ENCODE measurements at regions not wholly inside any gene's neighbourhood (a gene's known extent, or its start where the extent isn't known, plus 50 kb on each side); places are given as distances from the start of the nearest gene placed in this dataset.

DNA sequence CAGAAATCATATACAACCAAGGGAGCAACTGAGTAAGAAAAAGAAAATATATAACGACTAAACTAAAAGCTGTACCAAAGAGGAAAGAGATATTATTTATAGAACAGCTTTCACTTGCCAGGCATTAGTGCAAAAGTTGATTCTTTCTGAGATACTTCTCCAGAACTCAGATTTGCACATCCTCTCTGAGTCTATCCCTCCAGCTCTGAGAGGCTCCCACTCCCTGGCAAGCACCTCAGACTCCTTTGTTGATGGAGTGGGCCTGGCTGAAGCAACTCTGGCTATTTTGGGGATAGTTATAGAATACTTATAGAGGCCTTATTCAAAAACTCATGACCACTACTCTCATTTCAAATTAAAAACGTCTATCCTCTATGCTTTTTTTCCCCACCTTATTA lies 501.6 kb upstream of the TNP1 start:
- BruUV-seq (replicated peaks), result no TSS peak
- DNase-seq (ENCODE audit: low spot score), result no peak

DNA sequence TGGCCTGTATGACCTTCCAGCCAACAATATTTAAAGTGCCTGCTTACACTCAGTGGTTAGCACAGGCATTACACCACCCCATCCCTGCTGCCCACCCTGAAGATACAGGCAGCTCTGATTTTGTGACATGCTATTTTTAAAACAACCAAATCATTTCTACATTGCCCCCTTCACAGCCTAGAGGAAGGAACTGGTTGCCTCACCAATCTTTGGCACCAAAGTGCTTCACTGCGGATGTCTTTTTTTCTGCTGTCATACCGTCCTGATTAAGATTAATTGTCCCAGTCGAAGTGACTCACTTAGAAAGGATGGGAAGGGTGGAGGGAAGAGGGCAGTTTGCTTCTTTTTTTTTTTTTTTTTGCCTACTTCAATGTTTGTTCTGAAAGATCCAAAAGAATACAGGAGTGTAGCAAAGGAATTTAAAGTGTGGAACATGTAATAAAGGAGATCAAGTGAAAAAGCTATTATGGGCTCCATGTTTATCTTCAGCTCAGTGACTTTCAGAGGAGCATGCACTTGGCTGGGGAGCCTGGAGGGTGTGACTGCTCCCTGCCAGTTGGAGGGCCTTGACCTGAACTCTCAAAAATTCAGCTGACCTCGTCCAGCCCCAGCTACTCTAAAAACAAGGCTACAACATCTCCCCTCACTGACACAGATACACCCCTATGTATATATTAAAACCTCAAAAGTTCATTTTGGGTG lies 501.1 kb upstream of the TNP1 start:
- Histone ChIP-seq H2AFZ (ENCODE audit: low read length) (no peak overlapping the region), H3K4me1 (ENCODE audit: insufficient read depth, low read length, poor library complexity, severe bottlenecking) (no peaks in the 10 kb centered on the region), H3K79me2 (ENCODE audit: insufficient read depth, low read depth, low read length) (no peaks in the 10 kb centered on the region), H3K27ac (ENCODE audit: low read depth, low read length, poor library complexity, severe bottlenecking) (no peak overlapping the region), H3K36me3 (ENCODE audit: insufficient read depth, low read length) (no peaks in the 10 kb centered on the region), H4K20me1 (ENCODE audit: insufficient read depth, low read length) (no peaks in the 10 kb centered on the region), H3K9me3 (ENCODE audit: low read length) (no peaks in the 10 kb centered on the region), H3K9me2 (ENCODE audit: insufficient read depth, low read length) (no peaks in the 10 kb centered on the region), H3K4me3 (ENCODE audit: low read depth, low read length, poor library complexity, severe bottlenecking) (no peak overlapping the region), H3K4me2 (ENCODE audit: low read length) (no peak overlapping the region)
- no peak for DNase-seq (ENCODE audit: low spot score)
- intact Hi-C loops (cut with micrococcal nuclease; ENCODE audit: unreplicated experiment), result no loop called here
- TF ChIP-seq, protein P1, sequence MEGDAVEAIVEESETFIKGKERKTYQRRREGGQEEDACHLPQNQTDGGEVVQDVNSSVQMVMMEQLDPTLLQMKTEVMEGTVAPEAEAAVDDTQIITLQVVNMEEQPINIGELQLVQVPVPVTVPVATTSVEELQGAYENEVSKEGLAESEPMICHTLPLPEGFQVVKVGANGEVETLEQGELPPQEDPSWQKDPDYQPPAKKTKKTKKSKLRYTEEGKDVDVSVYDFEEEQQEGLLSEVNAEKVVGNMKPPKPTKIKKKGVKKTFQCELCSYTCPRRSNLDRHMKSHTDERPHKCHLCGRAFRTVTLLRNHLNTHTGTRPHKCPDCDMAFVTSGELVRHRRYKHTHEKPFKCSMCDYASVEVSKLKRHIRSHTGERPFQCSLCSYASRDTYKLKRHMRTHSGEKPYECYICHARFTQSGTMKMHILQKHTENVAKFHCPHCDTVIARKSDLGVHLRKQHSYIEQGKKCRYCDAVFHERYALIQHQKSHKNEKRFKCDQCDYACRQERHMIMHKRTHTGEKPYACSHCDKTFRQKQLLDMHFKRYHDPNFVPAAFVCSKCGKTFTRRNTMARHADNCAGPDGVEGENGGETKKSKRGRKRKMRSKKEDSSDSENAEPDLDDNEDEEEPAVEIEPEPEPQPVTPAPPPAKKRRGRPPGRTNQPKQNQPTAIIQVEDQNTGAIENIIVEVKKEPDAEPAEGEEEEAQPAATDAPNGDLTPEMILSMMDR (conservative IDR thresholded peaks at IDR 0.05; ENCODE audit: low read length), result no peak
- no peak for TF ChIP-seq EZH2phosphoT487 (IDR thresholded peaks at IDR 0.05; ENCODE audit: borderline replicate concordance, low read depth, low read length)
- BruUV-seq (replicated peaks), result no TSS peak
- POLR2A ChIA-PET, result interaction anchor here (0.6 kb wide), 1 partner anchor 436 kb away, joined by 3 read pairs; no protein-coding TSS in a partner anchor
- CTCF ChIA-PET (ENCODE audit: unreplicated experiment), result no interaction called here

More for the DNA sequence above, 501.6 kb upstream of the TNP1 start:
- CTCF ChIA-PET (ENCODE audit: unreplicated experiment), result no interaction called here
- Histone ChIP-seq H3K4me3 (ENCODE audit: low read depth, low read length, poor library complexity, severe bottlenecking) (no peak overlapping the region), H3K27ac (ENCODE audit: low read depth, low read length, poor library complexity, severe bottlenecking) (no peak overlapping the region), H4K20me1 (ENCODE audit: insufficient read depth, low read length) (no peaks in the 10 kb centered on the region), H3K4me1 (ENCODE audit: insufficient read depth, low read length, poor library complexity, severe bottlenecking) (no peaks in the 10 kb centered on the region), H2AFZ (ENCODE audit: low read length) (no peak overlapping the region), H3K9me2 (ENCODE audit: insufficient read depth, low read length) (no peaks in the 10 kb centered on the region), H3K9me3 (ENCODE audit: low read length) (no peaks in the 10 kb centered on the region), H3K79me2 (ENCODE audit: insufficient read depth, low read depth, low read length) (no peaks in the 10 kb centered on the region), H3K36me3 (ENCODE audit: insufficient read depth, low read length) (no peaks in the 10 kb centered on the region), H3K4me2 (ENCODE audit: low read length) (no peak overlapping the region)
- POLR2A ChIA-PET, result no interaction called here
- TF ChIP-seq EZH2phosphoT487 (IDR thresholded peaks at IDR 0.05; ENCODE audit: borderline replicate concordance, low read depth, low read length), result no peak
- TF ChIP-seq, protein P1 (conservative IDR thresholded peaks at IDR 0.05; ENCODE audit: low read length), result no peak
- intact Hi-C loops (cut with micrococcal nuclease; ENCODE audit: unreplicated experiment), result no loop called here

DNA sequence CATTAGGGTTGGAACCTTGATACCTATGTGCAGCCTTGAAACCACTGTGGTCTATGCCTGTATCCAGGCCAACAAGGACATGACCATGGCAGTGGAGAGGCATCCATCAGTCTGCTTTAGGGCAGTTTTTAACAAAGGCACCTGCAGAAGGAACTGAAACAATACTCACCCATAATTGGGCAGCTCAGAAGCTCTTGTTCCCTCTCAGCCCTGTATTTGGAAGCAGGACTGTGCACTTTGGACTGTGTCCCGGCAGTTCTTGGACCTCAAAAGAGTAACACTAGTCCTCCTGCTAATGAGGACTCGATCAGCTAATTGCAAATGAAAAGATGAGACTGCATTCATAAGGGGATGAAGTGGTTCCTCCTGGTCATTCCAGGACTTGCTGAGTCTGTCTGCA lies 500.2 kb upstream of the TNP1 start:
- no peaks in the 10 kb centered on the region for H3K9me3 ChIP-seq (ENCODE audit: low read length)
- no peak for TF ChIP-seq EZH2phosphoT487 (IDR thresholded peaks at IDR 0.05; ENCODE audit: borderline replicate concordance, low read depth, low read length)
- TF ChIP-seq, protein P1 (conservative IDR thresholded peaks at IDR 0.05; ENCODE audit: low read length), result no peak
- H3K4me2 ChIP-seq (ENCODE audit: low read length), result no peak overlapping the region
- no peaks in the 10 kb centered on the region for H3K4me1 ChIP-seq (ENCODE audit: insufficient read depth, low read length, poor library complexity, severe bottlenecking)
- intact Hi-C loops (cut with micrococcal nuclease; ENCODE audit: unreplicated experiment), result no loop called here
- BruUV-seq (replicated peaks), result no TSS peak
- H3K27ac ChIP-seq (ENCODE audit: low read depth, low read length, poor library complexity, severe bottlenecking), result no peak overlapping the region
- CTCF ChIA-PET (ENCODE audit: unreplicated experiment), result no interaction called here
- no peaks in the 10 kb centered on the region for H3K79me2 ChIP-seq (ENCODE audit: insufficient read depth, low read depth, low read length)
- no peak overlapping the region for H3K4me3 ChIP-seq (ENCODE audit: low read depth, low read length, poor library complexity, severe bottlenecking)
- DNase-seq (ENCODE audit: low spot score), result no peak
- H2AFZ ChIP-seq (ENCODE audit: low read length), result no peak overlapping the region
- POLR2A ChIA-PET, result no interaction called here
- H4K20me1 ChIP-seq (ENCODE audit: insufficient read depth, low read length), result no peaks in the 10 kb centered on the region
- H3K36me3 ChIP-seq (ENCODE audit: insufficient read depth, low read length), result no peaks in the 10 kb centered on the region
- no peaks in the 10 kb centered on the region for H3K9me2 ChIP-seq (ENCODE audit: insufficient read depth, low read length)
